Activated effector memory CD4-positive, alpha-beta T cell treated with anti-CD3 and anti-CD28 coated beads, Interleukin-2, amount 50 U/mL, for 16 hours (primary cell): ENCODE measurements at regions not wholly inside any gene's neighbourhood (a gene's known extent, or its start where the extent isn't known, plus 50 kb on each side); places are given as distances from the start of the nearest gene placed in this dataset.

Experiments
- DNase-seq: peaks from one replicate; pipeline ENCODE4 v3.0.0-alpha.2; 2020

GRCh38 chr4:128525992-128526630 lies 238.5 kb upstream of the PGRMC2 start:
- no peak for DNase-seq

- DNase-seq: no peak
Measured at GRCh38 chr4:128525387-128525786, 237.8 kb upstream of the PGRMC2 start.

- no peak for DNase-seq
Measured at GRCh38 chr4:128524311-128524710, 236.7 kb upstream of the PGRMC2 start.

GRCh38 chr4:128521648-128522111 lies 234.1 kb upstream of the PGRMC2 start:
- DNase-seq: no peak

GRCh38 chr4:128521156-128521555 lies 233.5 kb upstream of the PGRMC2 start:
- no peak for DNase-seq

GRCh38 chr4:128519163-128519830 lies 231.7 kb upstream of the PGRMC2 start:
- DNase-seq: no peak

- no peak for DNase-seq
Measured at GRCh38 chr4:128517739-128518510, 230.3 kb upstream of the PGRMC2 start.

- DNase-seq: no peak
Measured at GRCh38 chr4:128517096-128517738, 229.6 kb upstream of the PGRMC2 start.

- DNase-seq: no peak
Measured at GRCh38 chr4:128516301-128516969, 228.8 kb upstream of the PGRMC2 start.

GRCh38 chr4:128513664-128514484 lies 226.3 kb upstream of the PGRMC2 start:
- no peak for DNase-seq

GRCh38 chr4:128512767-128513322 lies 225.2 kb upstream of the PGRMC2 start:
- no peak for DNase-seq

- DNase-seq: no peak
Measured at GRCh38 chr4:128512161-128512560, 224.5 kb upstream of the PGRMC2 start.

GRCh38 chr4:128510850-128511249 lies 223.2 kb upstream of the PGRMC2 start:
- DNase-seq: no peak

- no peak for DNase-seq
Measured at GRCh38 chr4:128502818-128503527, 215.4 kb upstream of the PGRMC2 start.

- no peak for DNase-seq
Measured at GRCh38 chr4:128501239-128501638, 213.6 kb upstream of the PGRMC2 start.

- DNase-seq: no peak
Measured at GRCh38 chr4:128488055-128488705, 200.6 kb upstream of the PGRMC2 start.

- DNase-seq: no peak
Measured at GRCh38 chr4:128484896-128485295, 197.3 kb upstream of the PGRMC2 start.

GRCh38 chr4:128483816-128484215 lies 196.2 kb upstream of the PGRMC2 start:
- DNase-seq: no peak

- no peak for DNase-seq
Measured at GRCh38 chr4:128483041-128483440, 195.4 kb upstream of the PGRMC2 start.

GRCh38 chr4:128481752-128482480 lies 194.3 kb upstream of the PGRMC2 start:
- DNase-seq: no peak
